Fibroblast of lung (primary cell): ENCODE measurements at regions not wholly inside any gene's neighbourhood (a gene's known extent, or its start where the extent isn't known, plus 50 kb on each side); places are given as distances from the start of the nearest gene placed in this dataset.
A peak's percentile ranks its signal among the peaks of the same experiment; 100 is the strongest.

ENCODE experiments used
- DNase-seq, 2 donors: peaks; one replicate each; pipeline versions ENCODE4 v3.0.0 to v3.0.0-alpha.2; 2010; ENCODE audit warnings: low read depth in 2 of 2
- H2AFZ ChIP-seq: 2 replicates; pipeline ENCODE4 v1.5.1; 2012; ENCODE audit warnings: low read length, control low read depth, inconsistent platforms
- H3K27ac ChIP-seq: 2 replicates; pipeline ENCODE4 v1.5.1; 2011; ENCODE audit warnings: low read length, control low read depth; ENCODE audit not compliant: insufficient read depth
- H3K27me3 ChIP-seq: 2 replicates; pipeline ENCODE4 v1.5.1; 2011; ENCODE audit warnings: mild to moderate bottlenecking, low read length; ENCODE audit not compliant: control insufficient read depth, insufficient read depth
- H3K36me3 ChIP-seq: 2 replicates; pipeline ENCODE4 v1.5.1; 2011; ENCODE audit warnings: low read length; ENCODE audit not compliant: control insufficient read depth, insufficient read depth
- H3K4me1 ChIP-seq: 2 replicates; pipeline ENCODE4 v1.5.1; 2011; ENCODE audit warnings: low read length; ENCODE audit not compliant: control insufficient read depth, insufficient read depth; ENCODE audit errors: extremely low read depth
- H3K4me2 ChIP-seq: 2 replicates; pipeline ENCODE4 v1.5.1; 2011; ENCODE audit warnings: low read length, control low read depth; ENCODE audit not compliant: insufficient read depth; ENCODE audit errors: extremely low read depth
- H3K4me3 ChIP-seq, 4 experiments: fragments of 200-600 bp in 1 of 4; sonication (generic) in 1 of 4; replicated peaks in 1 of 4; 2 replicates each; pipeline ENCODE4 v1.5.1; 2011 to 2016; ENCODE audit warnings: low read length in 4 of 4, low read depth in 3 of 4, mild to moderate bottlenecking in 3 of 4, control low read depth in 2 of 4, inconsistent platforms in 1 of 4, mixed read lengths in 1 of 4; ENCODE audit not compliant: insufficient read depth in 1 of 4; ENCODE audit errors: control extremely low read depth in 1 of 4
- H3K79me2 ChIP-seq: 2 replicates; pipeline ENCODE4 v1.5.1; 2012; ENCODE audit warnings: mild to moderate bottlenecking, low read length, inconsistent platforms; ENCODE audit not compliant: control insufficient read depth, insufficient read depth
- H3K9ac ChIP-seq: 2 replicates; pipeline ENCODE4 v1.5.1; 2011; ENCODE audit warnings: mild to moderate bottlenecking, low read length, control low read depth; ENCODE audit not compliant: insufficient read depth
- H3K9me3 ChIP-seq: 2 replicates; pipeline ENCODE4 v1.5.1; 2012; ENCODE audit warnings: low read depth, low read length; ENCODE audit not compliant: control insufficient read depth, insufficient read depth
- H4K20me1 ChIP-seq: 2 replicates; pipeline ENCODE4 v1.5.1; 2011; ENCODE audit warnings: low read length; ENCODE audit not compliant: control insufficient read depth, insufficient read depth; ENCODE audit errors: extremely low read depth
- EZH2 ChIP-seq: IDR thresholded peaks from 2 replicates; pipeline ENCODE4 v1.5.1; 2012; ENCODE audit warnings: low read length, control low read depth, mild to moderate bottlenecking; ENCODE audit errors: missing control alignments
- TF ChIP-seq, protein P1 (sequence below), 2 donors: IDR thresholded peaks in 1 of 2; conservative IDR thresholded peaks in 1 of 2; 1 replicate in 1 of 2; 2 replicates in 1 of 2; pipeline ENCODE4 v1.5.1; 2011 to 2012; ENCODE audit warnings: low read length in 2 of 2, control low read depth in 1 of 2, inconsistent platforms in 1 of 2, low read depth in 1 of 2, mild to moderate bottlenecking in 1 of 2

DNA sequence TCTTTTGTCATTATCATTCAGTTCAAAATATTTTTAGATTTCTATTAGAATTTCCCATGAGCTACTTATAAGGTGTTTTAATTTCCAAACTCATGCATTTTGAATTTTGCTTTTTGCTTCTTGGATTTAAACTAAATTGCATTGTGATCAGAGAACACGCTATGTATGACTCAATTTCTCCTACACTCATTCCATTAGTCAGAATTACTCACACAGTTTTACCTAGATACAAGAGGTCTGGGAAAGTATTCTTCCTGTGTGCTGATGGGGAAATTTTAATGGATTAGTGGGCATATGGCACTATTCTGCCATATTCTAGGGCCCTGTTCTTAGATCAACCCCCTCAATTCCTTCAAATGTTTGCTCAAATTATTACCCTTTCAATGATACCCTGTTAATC, 49.9 kb upstream of the BMP5 start:
- Histone ChIP-seq H3K4me3 (no peak overlapping the region), H3K9ac (no peak overlapping the region), H3K79me2 (no peaks in the 10 kb centered on the region), H3K36me3 (no peaks in the 10 kb centered on the region), H2AFZ (no peak overlapping the region), H3K4me2 (no peak overlapping the region), H3K27me3 (no peaks in the 10 kb centered on the region), H3K4me1 (no peaks in the 10 kb centered on the region), H3K27ac (no peak overlapping the region), H4K20me1 (no peaks in the 10 kb centered on the region), H3K9me3 (no peaks in the 10 kb centered on the region)
- TF ChIP-seq EZH2 = no peak
- TF ChIP-seq, protein P1, sequence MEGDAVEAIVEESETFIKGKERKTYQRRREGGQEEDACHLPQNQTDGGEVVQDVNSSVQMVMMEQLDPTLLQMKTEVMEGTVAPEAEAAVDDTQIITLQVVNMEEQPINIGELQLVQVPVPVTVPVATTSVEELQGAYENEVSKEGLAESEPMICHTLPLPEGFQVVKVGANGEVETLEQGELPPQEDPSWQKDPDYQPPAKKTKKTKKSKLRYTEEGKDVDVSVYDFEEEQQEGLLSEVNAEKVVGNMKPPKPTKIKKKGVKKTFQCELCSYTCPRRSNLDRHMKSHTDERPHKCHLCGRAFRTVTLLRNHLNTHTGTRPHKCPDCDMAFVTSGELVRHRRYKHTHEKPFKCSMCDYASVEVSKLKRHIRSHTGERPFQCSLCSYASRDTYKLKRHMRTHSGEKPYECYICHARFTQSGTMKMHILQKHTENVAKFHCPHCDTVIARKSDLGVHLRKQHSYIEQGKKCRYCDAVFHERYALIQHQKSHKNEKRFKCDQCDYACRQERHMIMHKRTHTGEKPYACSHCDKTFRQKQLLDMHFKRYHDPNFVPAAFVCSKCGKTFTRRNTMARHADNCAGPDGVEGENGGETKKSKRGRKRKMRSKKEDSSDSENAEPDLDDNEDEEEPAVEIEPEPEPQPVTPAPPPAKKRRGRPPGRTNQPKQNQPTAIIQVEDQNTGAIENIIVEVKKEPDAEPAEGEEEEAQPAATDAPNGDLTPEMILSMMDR (conservative IDR thresholded peaks at IDR 0.05 in 1 of 2, IDR thresholded peaks at IDR 0.05 in 1 of 2; ENCODE audit: low read depth in 1 of 2, low read length in 2 of 2) = no peak
- peak; percentile 69 to 90 for DNase-seq
